Glomerular visceral epithelial cell (primary cell): ENCODE measurements at regions not wholly inside any gene's neighbourhood (a gene's known extent, or its start where the extent isn't known, plus 50 kb on each side); places are given as distances from the start of the nearest gene placed in this dataset.

Experiments
- DNase-seq: peaks from one replicate; pipeline ENCODE4 v3.0.0-alpha.2; 2016; ENCODE audit errors: extremely low spot score

DNA sequence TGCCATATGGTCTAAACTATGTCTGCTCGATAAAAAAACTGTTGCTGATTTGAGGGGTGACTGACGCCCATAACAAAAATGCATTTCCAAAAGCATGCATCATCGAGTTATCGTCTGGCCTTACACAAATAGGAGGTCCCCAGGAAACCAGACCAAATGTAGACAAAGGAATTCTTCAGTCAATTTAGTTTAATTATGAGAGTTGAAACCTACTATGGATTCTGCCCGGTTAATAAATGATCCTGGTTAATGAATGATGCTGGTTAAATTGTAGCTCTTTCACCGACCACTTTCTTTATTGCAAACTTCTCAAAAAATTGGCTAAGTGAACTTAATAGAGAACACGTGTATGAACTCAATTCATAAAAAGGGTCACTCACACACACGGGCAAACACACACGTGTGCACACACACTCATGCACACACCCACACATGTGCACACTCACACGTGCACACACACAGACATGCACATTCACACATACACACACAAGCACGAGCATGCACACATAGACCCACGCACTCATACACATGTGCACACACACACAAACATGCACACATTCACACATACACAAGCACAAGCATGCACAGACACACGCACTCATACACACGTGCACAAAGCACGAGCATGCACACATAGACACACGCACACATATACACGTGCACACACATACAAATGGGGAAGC, 59.0 kb upstream of the SALL3 start:
- no peak for DNase-seq

GRCh38 chr18:78922856-78923255, 56.8 kb upstream of the SALL3 start:
- DNase-seq = no peak

- DNase-seq = no peak
These were observed 55.3 kb upstream of the SALL3 start for GRCh38 chr18:78924301-78924700.

DNA sequence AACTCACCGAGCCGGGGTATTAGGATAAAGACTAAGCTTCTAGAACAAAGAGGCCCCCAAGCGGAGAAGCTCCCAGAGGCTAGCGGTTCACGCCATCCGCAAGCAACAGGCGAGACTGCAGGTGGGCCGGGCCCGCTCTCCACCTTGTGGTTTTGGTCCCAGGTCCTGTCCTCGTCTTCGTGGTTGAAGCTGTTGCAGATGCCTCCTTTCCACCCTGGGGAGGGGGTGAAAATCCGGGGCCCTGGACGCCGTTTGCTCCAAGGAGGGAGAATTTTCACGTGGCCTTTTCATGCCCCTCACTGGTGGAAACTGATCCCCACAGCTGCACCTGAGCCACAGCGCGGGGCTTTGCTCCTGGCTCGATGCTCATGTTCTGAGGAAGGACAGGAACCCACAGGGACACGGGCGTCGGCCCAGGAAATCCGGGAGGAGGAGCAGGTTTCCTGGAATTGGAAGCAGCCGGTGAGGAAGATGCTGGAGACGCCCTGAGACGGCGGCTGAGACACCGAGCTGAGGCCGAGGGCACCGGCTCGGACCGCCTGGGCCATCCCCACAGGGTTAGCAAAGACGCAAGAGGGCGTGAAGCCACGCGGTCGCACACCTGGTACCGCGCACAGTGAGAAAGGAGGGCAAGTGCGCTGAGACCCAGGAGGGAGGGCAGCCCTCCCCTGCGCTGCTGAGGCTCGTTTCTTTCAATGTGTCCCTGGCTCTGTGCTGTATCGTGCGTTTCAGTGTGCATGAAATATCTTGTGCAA, 54.7 kb upstream of the SALL3 start:
- no peak for DNase-seq

GRCh38 chr18:78925557-78926242, 53.9 kb upstream of the SALL3 start:
- no peak for DNase-seq

DNA sequence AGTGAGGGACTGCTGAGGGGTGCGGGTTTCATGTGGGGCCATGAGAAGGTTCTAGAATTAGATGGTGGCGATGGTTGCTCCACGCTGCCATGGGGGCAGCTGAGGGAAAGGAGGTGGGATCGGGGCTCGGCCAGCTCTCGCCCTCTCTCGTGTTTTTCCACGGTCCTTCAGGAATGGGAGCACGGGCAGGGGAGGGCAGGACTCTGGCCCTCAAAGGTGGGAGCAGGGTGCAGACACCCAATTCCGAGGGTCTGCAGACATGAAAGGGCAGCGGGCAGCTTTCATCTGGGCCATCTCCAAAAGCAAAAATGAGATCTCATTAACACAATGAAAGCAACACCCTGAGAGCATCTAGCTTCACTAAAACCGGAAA, 53.4 kb upstream of the SALL3 start:
- no peak for DNase-seq

GRCh38 chr18:78927156-78927555, 52.5 kb upstream of the SALL3 start:
- DNase-seq = no peak

- DNase-seq = no peak
These were observed 52.0 kb upstream of the SALL3 start for GRCh38 chr18:78927616-78928015.

GRCh38 chr18:78928076-78928475, 51.5 kb upstream of the SALL3 start:
- DNase-seq = no peak

DNA sequence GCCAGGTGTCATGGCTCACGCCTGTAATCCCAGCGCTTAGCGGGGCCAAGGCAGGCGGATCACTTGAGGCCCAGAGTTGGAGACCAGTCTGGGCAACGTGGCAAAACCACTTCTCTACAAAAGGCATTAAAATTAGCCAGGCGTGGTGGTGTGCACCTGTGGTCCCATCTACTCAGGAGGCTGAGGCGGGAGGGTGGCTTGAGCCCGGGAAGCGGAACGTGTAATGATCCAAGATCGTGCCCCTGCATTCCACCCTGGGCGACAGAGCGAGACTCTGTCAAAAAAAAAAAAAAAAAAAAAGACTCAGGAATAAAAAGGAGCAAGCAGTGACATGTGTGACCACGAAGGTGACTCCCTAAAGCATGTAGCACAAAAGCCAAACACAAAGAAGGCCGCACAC, 50.1 kb upstream of the SALL3 start:
- DNase-seq = no peak
